HG03442 (cell line): ENCODE measurements at regions not wholly inside any gene's neighbourhood (a gene's known extent, or its start where the extent isn't known, plus 50 kb on each side); places are given as distances from the start of the nearest gene placed in this dataset.
A peak's percentile ranks its signal among the peaks of the same experiment; 100 is the strongest.

Experiments used
- ATAC-seq: cut with Tn5 transposase; IDR thresholded peaks from one replicate; pipeline ENCODE4 v1.9.1; 2021; ENCODE audit warnings: mild to moderate bottlenecking, moderate library complexity; ENCODE audit not compliant: unreplicated experiment

- no peak for ATAC-seq
These were observed 134.6 kb downstream of the HMX1 start for GRCh38 chr4:8737075-8737474.

GRCh38 chr4:8736090-8736825 is 135.4 kb downstream of the HMX1 start:
- no peak for ATAC-seq

GRCh38 chr4:8735236-8736089 is 136.2 kb downstream of the HMX1 start:
- ATAC-seq = no peak

- ATAC-seq = no peak
These were observed 138.9 kb downstream of the HMX1 start for GRCh38 chr4:8732681-8733243.

- ATAC-seq = no peak
These were observed 139.5 kb downstream of the CPZ start for GRCh38 chr4:8732092-8732491.

- no peak for ATAC-seq
These were observed 138.8 kb downstream of the CPZ start for GRCh38 chr4:8731364-8731763.

- ATAC-seq = no peak
These were observed 138.1 kb downstream of the CPZ start for GRCh38 chr4:8730681-8731080.

- no peak for ATAC-seq
These were observed 137.6 kb downstream of the CPZ start for GRCh38 chr4:8730159-8730558.

- ATAC-seq = no peak
These were observed 137.0 kb downstream of the CPZ start for GRCh38 chr4:8729408-8730149.

- no peak for ATAC-seq
These were observed 136.2 kb downstream of the CPZ start for GRCh38 chr4:8728536-8729407.

GRCh38 chr4:8727546-8728510 is 135.3 kb downstream of the CPZ start:
- ATAC-seq = peak; percentile 54

GRCh38 chr4:8727131-8727530 is 134.6 kb downstream of the CPZ start:
- ATAC-seq = no peak

GRCh38 chr4:8726344-8726851 is 133.8 kb downstream of the CPZ start:
- ATAC-seq = no peak

- no peak for ATAC-seq
These were observed 133.3 kb downstream of the CPZ start for GRCh38 chr4:8725845-8726244.

- no peak for ATAC-seq
These were observed 132.7 kb downstream of the CPZ start for GRCh38 chr4:8725071-8725841.

GRCh38 chr4:8724436-8725070 is 132.0 kb downstream of the CPZ start:
- ATAC-seq = no peak

- ATAC-seq = no peak
These were observed 130.8 kb downstream of the CPZ start for GRCh38 chr4:8723222-8723980.
